Gastrocnemius medialis (tissue), 4 donors: ENCODE measurements at regions not wholly inside any gene's neighbourhood (a gene's known extent, or its start where the extent isn't known, plus 50 kb on each side); places are given as distances from the start of the nearest gene placed in this dataset.

Experiments used
- ATAC-seq, 2 donors: fragments of 150-250 bp; one replicate each; pipeline ENCODE4 v1.9.1; 2016
- DNase-seq, 2 donors: peaks; one replicate each; pipeline ENCODE4 v3.0.0-alpha.2; 2019
- H3K27ac ChIP-seq, 4 donors: fragments of 200-600 bp; sonication (generic); 1 replicate in 1 of 4; 2 replicates in 3 of 4; pipeline ENCODE4 v1.5.1; 2016 to 2018; ENCODE audit warnings: mild to moderate bottlenecking in 2 of 4, moderate library complexity in 1 of 4
- H3K27me3 ChIP-seq, 3 donors: fragments of 200-600 bp; sonication (generic) in 2 of 3; 1 replicate in 1 of 3; 2 replicates in 2 of 3; pipeline versions ENCODE4 v1.5.1 to v1.6.0; 2016 to 2019; ENCODE audit warnings: mild to moderate bottlenecking in 1 of 3, moderate library complexity in 1 of 3
- H3K36me3 ChIP-seq, 2 donors: fragments of 200-600 bp; sonication (generic) in 1 of 2; one replicate each; pipeline ENCODE4 v1.5.1; 2017 to 2018
- H3K4me1 ChIP-seq, 2 donors: fragments of 200-600 bp; sonication (generic) in 1 of 2; one replicate each; pipeline ENCODE4 v1.5.1; 2016 to 2017; ENCODE audit warnings: mild to moderate bottlenecking in 2 of 2
- H3K4me3 ChIP-seq, 4 donors: fragments of 200-600 bp; sonication (generic) in 3 of 4; 1 replicate in 1 of 4; 2 replicates in 3 of 4; pipeline ENCODE4 v1.5.1; 2016 to 2019; ENCODE audit warnings: mild to moderate bottlenecking in 2 of 4
- H3K9me3 ChIP-seq, 3 donors: fragments of 200-600 bp; sonication (generic) in 2 of 3; 1 replicate in 1 of 3; 2 replicates in 2 of 3; pipeline ENCODE4 v1.5.1; 2016 to 2019
- CTCF ChIP-seq, 5 experiments: fragments of 450-650 bp in 3 of 5; fragments of 200-600 bp in 2 of 5; sonication (generic) in 2 of 5; IDR thresholded peaks in 4 of 5; conservative IDR thresholded peaks in 1 of 5; 1 replicate in 4 of 5; 2 replicates in 1 of 5; pipeline ENCODE4 v1.5.1; 2016 to 2019; ENCODE audit warnings: antibody characterized with exemption in 5 of 5, mild to moderate bottlenecking in 3 of 5, moderate library complexity in 3 of 5
- POLR2A ChIP-seq, 2 donors: fragments of 450-650 bp; IDR thresholded peaks; one replicate each; pipeline ENCODE4 v1.6.1; 2017; ENCODE audit warnings: antibody characterized with exemption in 2 of 2, mild to moderate bottlenecking in 2 of 2, moderate library complexity in 2 of 2
- in situ Hi-C, 4 donors: fragments of 200-750 bp; cut with MboI; loops; one replicate each; pipeline versions ENCODE4 v1.15.0 to v1.8.0; 2017; ENCODE audit warnings: low sequenced_read_pairs in 4 of 4
- intact Hi-C: fragments of 100-400 bp; cut with DNase I; formaldehyde crosslinking; loops from one replicate; pipeline ENCODE4 v1.15.1; 2023; ENCODE audit warnings: low total_unique reads

DNA sequence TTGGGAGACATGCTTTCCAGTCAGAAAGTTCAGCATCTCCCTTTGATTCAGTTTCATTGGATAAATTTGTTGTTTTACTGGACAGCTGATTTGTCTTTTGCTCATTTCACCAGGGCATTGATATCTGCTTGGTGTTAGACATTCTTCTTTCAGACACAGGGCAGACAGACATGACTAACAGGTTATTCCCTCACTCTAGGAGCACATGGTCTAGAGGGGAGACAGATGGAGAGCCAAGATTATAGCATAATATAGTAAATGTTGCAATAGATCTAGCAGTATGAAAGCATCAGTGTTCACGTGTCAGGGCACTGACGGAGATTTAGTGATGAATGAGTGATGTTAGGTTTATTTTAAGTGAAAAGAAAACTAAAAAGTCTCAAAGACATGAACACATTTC is 187.0 kb upstream of the CYRIA start:
- no peak for ATAC-seq
- intact Hi-C loops (no loop called here), in situ Hi-C loops (no loop called here)
- Histone ChIP-seq H3K36me3 (no peaks in the 10 kb centered on the region), H3K27me3 (no peaks in the 10 kb centered on the region), H3K27ac (no peak overlapping the region), H3K4me3 (no peak overlapping the region), H3K4me1 (no peaks in the 10 kb centered on the region), H3K9me3 (no peaks in the 10 kb centered on the region)
- no peak for TF ChIP-seq CTCF (IDR thresholded peaks at IDR 0.05 in 4 of 5, conservative IDR thresholded peaks at IDR 0.05 in 1 of 5)
- TF ChIP-seq POLR2A (IDR thresholded peaks at IDR 0.05): no peak
- DNase-seq: no peak

DNA sequence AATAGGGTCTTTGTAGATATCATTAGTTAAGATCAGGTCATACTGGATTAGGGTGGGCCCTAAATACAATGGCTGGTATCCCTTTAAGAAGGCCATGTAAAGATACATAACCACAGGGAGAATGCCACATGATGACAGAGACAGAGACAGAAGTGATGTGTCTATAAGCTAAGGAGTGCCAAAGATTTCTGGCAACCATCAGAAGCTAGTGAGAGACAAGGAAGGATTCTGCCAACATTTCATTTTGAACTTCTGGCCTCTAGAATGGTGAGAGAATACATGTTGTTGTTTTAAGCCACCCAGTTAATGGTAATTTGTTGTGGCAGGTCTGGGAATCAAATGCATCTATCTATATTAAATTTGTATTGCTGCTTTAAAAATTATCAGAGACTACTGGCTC is 185.5 kb upstream of the CYRIA start:
- ATAC-seq (no peak), DNase-seq (no peak)
- no peaks in the 10 kb centered on the region for H3K27me3 ChIP-seq
- no peak overlapping the region for H3K4me3 ChIP-seq
- in situ Hi-C loops (no loop called here), intact Hi-C loops (no loop called here)
- H3K9me3 ChIP-seq: no peaks in the 10 kb centered on the region
- no peaks in the 10 kb centered on the region for H3K36me3 ChIP-seq
- TF ChIP-seq POLR2A (IDR thresholded peaks at IDR 0.05) (no peak), CTCF (IDR thresholded peaks at IDR 0.05 in 4 of 5, conservative IDR thresholded peaks at IDR 0.05 in 1 of 5) (no peak)
- H3K4me1 ChIP-seq: no peaks in the 10 kb centered on the region
- H3K27ac ChIP-seq: no peak overlapping the region

DNA sequence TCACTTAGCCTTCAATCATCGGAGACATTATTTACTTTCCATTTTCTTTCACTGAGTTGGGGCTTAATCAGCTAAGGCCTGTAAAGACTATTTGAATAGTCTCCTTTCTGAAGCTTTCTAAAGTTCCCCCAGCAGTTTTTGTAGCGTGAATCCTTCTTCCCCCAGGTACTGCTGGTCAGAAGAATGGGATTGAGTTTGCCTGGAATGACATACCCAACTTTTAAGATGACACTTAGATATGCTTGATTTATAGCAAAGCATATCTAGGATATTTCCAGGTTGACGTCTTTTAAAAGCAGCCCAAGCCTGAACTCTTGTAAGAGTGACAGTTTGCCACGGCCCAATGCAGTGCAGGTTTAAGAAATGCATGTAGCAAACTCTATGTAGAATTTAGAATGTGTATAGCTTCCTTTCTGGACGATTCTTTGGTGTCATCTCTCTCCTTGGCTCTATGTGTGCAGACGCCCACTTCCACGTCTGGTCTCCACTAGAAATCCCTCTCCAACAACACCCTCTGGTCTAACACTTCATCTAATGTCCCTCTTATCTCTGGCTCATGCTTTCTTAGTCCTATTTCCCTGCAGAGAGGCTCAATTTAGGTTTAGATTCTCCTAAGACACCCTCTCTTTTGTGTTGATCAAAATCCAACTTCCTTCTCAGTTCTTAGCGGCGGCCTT is 175.0 kb upstream of the CYRIA start:
- H3K4me3 ChIP-seq: no peak overlapping the region
- H3K9me3 ChIP-seq: no peaks in the 10 kb centered on the region
- H3K27me3 ChIP-seq: no peaks in the 10 kb centered on the region
- no peak for TF ChIP-seq CTCF (IDR thresholded peaks at IDR 0.05 in 4 of 5, conservative IDR thresholded peaks at IDR 0.05 in 1 of 5)
- no peak for TF ChIP-seq POLR2A (IDR thresholded peaks at IDR 0.05)
- intact Hi-C loops: no loop called here
- in situ Hi-C loops: no loop called here
- H3K4me1 ChIP-seq: no peaks in the 10 kb centered on the region
- H3K36me3 ChIP-seq: no peaks in the 10 kb centered on the region
- no peak overlapping the region for H3K27ac ChIP-seq
- DNase-seq (no peak), ATAC-seq (no peak)

GRCh38 chr2:16832910-16833309 is 167.3 kb upstream of the CYRIA start:
- DNase-seq (no peak), ATAC-seq (no peak)
- no peaks in the 10 kb centered on the region for H3K4me1 ChIP-seq
- intact Hi-C loops: no loop called here
- H3K9me3 ChIP-seq: no peaks in the 10 kb centered on the region
- no peak overlapping the region for H3K4me3 ChIP-seq
- in situ Hi-C loops: no loop called here
- TF ChIP-seq CTCF (IDR thresholded peaks at IDR 0.05 in 4 of 5, conservative IDR thresholded peaks at IDR 0.05 in 1 of 5) (no peak), POLR2A (IDR thresholded peaks at IDR 0.05) (no peak)
- H3K36me3 ChIP-seq: no peaks in the 10 kb centered on the region
- no peak overlapping the region for H3K27ac ChIP-seq
- H3K27me3 ChIP-seq: no peaks in the 10 kb centered on the region

DNA sequence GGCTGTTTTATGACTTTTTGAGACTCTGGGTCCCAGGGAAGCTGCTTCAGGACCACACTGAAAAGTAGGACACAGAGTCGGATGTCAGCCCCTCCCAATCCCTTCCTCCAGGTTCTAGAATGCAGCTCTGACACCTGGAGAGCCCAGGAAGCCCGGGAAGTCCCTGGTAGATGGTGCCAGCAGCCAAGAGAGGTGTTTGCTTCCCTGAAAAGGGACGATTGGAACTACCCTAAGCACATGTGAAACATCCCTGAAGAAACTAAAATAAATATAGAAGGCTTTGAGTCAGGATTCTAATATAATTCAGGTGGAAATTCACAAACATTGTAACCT is 163.2 kb upstream of the CYRIA start:
- DNase-seq (no peak), ATAC-seq (no peak)
- Histone ChIP-seq H3K36me3 (no peaks in the 10 kb centered on the region), H3K4me3 (no peak overlapping the region), H3K9me3 (no peaks in the 10 kb centered on the region), H3K4me1 (no peaks in the 10 kb centered on the region), H3K27me3 (no peaks in the 10 kb centered on the region), H3K27ac (no peak overlapping the region)
- intact Hi-C loops: no loop called here
- TF ChIP-seq CTCF (IDR thresholded peaks at IDR 0.05 in 4 of 5, conservative IDR thresholded peaks at IDR 0.05 in 1 of 5) (no peak), POLR2A (IDR thresholded peaks at IDR 0.05) (no peak)
- in situ Hi-C loops: no loop called here
